ENCODE measurements at regions not wholly inside any gene's neighbourhood (a gene's known extent, or its start where the extent isn't known, plus 50 kb on each side); places are given as distances from the start of the nearest gene placed in this dataset.

GRCh38 chr3:177598097-177598833 lies 401.0 kb upstream of the TBL1XR1 start:
- TF ChIP-seq EZH2 (IDR thresholded peaks at IDR 0.05) (no peak), POLR2AphosphoS5 (IDR thresholded peaks at IDR 0.05; ENCODE audit: borderline replicate concordance, low read depth, low read length) (no peak), FOXP2 (optimal IDR thresholded peaks at IDR 0.05; ENCODE audit: control extremely low read depth, extremely low read length, insufficient read depth) (no peak)

Measured in SK-N-MC (cell line).